Epidermal melanocyte (primary cell): ENCODE measurements at regions not wholly inside any gene's neighbourhood (a gene's known extent, or its start where the extent isn't known, plus 50 kb on each side); places are given as distances from the start of the nearest gene placed in this dataset.

Experiments
- DNase-seq: peaks from one replicate; pipeline ENCODE4 v3.0.0; 2011; ENCODE audit warnings: low spot score; ENCODE audit not compliant: insufficient read length

DNA sequence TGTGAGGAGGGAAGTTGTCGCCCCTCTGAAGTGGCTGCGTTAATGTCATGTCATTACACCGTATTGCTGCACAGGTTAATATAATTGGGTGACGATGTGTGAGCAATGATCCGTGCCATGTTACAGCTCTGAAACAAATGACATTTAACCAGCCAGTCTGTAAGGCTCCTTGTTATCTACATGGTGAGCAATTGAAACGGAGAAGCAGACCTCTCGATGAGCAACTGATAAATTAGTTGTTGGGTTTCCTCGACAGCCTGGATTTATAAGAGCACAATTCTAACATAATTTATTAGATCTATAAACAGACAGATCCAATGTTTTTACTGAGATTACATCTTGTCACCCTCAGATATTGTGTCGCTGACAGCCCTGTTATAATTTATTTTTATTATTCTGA lies 49.9 kb upstream of the MAFB start:
- no peak for DNase-seq

DNA sequence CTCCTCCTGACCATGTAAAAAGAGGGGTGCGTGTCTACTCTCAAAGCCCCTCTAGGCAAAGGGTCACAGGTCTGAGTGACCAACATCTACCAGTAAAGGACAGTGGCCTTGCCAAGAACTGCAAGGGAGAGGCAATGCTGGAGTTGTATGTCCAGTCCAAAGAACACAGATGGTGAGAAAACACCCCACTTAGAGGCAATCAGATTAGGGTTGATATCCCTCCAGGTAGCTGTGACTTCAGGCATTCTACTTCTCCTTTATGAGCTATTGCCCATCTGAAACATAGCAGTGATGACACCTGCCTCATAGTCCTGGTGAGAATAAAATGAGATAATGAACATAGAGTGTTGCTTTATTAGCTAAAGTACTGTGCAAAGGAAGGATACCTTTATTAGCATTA lies 50.8 kb upstream of the MAFB start:
- DNase-seq = no peak

DNA sequence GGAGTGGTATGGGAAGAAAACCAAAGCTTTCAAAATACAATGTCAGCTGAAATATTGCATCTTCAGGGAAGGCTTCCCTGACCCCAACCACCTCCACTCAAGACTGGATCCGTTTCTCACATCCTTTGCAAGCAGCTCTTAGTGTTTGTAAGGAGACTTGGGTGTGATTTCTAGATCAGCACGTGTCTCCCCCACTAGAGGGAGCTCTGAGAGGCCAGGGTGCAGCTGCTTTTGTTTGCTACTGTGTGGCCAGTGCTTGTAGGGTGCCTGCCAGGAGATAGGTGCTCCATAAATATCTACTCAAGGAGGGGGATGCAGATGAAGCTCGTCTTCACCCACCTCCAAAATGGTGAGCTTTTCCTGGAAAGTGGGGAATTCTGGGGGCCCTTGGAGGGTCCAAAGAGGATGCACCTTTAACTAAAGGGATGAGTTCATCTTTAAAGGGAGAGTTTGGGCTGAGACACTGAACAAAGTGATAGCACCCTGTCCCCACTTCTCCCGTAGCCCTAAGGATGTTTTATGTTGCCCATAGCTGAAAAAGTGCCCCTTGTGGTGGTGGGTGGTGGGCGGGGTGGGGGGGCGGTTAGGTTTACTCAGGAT lies 52.6 kb upstream of the MAFB start:
- no peak for DNase-seq

DNA sequence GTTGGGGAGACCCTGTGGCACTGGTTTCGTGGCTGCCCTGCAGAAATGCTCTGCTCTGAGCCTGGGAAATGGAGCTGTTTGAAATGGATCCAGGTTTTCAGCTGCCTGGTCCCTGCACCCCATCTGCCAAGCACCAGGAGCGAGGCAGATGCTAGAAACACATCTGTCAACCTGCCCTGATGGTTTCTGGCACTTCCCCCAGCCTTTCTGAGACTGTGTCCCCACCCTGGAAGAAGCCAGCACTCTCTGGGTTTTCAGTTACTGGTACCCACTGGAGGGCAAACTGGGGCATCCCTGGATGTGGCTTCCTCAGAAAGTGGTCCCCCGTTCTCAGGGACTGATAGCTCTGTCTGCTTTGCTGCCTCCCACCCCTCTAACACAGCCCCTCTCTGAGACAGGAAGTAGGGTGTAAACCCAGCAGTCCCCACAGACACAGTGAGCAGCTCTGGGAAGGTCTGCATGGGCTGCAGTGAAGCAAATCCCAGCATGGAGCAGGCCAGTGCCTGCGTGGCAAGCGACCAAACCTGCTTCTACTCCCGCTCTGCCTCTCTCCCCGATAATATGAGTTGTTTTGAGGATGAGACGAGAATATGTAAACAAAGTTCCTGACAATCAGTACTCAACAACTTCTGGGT lies 54.2 kb upstream of the MAFB start:
- no peak for DNase-seq

DNA sequence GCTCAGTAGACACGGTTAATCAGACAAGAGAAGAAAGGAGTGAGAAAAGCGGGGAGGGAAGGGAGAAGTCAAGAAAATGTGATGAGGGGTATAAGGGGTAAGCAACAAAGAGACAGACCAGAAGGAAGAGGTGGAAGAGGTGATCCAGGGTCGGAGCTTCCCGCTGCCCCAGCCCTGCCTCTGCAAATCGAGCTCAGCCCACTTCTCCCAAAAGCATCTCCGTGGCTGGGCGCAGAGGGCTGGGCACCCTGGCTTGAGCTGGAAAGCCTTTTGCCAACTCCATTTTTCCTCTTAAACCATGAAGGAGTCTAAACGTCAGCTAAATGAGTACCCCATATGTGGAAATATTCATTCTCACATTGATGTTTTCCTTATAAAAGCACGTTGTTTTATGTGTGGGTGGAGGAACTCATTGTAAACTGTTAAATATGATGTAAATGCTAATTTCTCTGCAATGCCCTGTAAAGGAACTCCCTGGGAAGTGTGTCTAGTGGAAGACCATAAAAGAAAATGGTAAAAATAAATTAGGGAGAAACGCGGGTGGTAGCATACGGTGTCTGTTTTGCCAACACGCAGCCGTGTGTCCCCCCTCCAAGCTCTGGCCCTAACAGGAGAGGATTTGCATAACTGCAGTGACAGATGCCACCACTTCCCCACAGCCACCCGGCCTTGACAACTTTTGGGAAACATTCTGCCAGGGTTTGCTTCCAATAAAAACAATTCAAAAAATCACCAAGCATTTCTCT lies 55.2 kb upstream of the MAFB start:
- no peak for DNase-seq

DNA sequence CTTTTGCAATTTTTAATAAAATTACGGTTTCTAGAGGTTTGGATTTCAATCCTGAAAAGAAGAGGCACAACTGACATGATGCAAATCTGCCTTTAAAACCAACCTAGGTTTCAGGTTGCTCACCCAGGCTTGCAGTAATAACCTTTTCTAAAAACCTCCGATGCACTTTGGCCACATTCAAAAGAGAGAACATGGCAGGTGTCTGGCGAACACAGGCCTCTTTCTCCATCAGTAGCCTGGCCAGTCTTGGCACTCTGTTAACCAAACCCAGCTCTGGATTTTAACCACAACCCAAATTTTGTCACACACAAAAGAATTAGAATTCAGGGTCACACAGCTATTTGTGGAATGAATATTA lies 55.8 kb upstream of the MAFB start:
- DNase-seq = no peak

DNA sequence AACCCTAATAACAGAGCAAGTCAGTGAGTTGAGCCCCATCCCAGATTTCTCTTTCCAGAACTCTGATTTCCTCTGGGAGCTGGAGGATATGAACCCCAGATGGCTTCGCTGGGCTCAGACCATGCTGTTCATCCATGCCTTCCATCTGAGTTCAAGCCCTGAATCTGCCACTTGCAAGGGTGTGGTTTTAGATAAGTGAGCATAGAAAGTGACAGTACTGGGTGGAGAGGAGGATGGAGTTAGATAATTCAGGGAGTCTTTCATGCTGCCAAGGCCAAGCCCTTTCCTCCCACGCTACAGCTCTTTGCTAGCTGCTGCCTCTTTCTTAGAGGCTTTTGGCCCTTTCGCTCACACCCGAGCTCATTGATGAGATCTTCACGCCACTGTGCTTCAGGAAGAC lies 57.2 kb upstream of the MAFB start:
- no peak for DNase-seq

DNA sequence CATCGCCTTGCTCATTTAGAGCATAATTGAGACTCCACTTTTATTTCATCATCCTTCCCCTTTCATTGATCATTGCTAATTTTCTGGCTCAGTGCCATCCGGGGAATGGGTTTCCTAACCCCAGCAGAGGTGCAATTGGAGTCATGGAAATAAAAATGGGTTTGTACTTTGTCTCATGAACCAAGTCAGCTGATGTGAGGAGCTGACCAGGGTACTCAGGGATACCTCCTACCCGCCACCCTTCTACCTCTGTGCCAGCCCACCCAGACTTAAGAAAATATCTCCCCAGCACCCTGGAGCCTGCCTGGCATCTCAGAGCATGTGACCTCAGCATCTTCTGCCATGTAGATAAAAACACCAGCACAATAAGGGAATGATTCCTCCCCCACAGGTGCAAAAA lies 59.1 kb upstream of the MAFB start:
- no peak for DNase-seq

DNA sequence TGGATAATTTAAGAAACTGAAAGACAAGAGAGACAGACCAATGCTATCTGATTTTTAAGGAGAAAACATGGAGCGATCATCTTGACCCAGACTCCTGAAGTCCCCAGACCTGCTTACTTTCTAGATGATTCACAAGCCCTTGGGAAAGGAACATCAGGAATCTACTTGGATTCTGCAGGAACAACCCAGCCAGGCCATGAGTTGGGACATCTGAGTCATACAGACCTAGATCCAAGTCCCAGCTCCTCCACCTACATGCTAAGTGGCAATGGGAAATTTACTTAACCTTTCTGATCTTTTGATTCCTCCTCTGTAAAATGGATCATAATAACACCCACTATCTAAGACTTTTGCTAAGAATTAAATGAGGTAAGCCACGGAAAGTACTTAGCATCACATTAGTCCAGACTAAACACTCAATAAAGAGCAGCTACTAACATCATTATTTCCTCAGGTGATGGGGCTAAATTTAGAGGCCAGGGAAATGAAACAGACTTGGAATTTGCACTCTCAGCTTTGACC lies 61.0 kb upstream of the MAFB start:
- DNase-seq = no peak

DNA sequence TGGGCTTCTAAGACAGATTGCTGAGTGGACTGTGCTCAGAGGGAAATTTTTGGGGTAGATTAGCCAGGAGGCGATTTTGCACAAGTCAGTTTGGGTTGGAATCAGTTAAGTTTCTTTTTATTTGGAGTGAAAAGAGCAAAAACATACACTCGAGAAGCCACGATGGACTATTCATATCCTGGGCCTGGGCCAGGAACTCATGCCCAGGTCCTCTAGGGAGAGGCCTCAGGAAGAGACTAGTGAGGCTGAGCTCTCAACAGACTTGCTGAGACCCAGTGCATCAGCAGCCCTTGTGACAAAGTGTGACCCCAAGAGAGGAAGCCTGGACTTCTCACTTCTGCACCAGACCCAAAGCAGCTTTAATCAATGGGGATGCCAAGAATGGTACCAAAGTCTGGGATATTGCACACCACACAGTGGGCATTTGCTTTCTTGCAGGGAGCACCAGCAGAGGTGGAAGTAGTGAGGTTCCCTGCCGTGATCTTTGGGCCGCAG lies 61.6 kb upstream of the MAFB start:
- no peak for DNase-seq

DNA sequence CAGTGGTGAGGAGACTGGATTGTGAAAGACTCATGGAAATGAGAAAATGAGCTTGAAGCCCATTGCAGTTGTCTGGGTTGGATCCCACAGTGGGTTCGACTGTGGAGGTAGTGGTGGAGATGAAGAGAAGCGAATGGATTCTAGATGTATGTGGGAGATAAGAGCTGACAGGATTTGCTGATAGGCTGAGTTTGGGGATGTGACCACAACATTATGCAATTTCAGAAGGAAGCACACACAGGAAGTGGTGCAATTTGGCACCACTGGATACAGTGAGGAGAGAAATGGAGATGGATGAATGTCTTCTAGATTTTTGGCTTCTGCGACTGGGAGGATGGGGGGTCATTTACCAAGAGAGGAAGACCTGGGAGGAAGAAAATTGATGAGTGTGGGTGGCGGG lies 64.4 kb upstream of the MAFB start:
- DNase-seq = no peak

DNA sequence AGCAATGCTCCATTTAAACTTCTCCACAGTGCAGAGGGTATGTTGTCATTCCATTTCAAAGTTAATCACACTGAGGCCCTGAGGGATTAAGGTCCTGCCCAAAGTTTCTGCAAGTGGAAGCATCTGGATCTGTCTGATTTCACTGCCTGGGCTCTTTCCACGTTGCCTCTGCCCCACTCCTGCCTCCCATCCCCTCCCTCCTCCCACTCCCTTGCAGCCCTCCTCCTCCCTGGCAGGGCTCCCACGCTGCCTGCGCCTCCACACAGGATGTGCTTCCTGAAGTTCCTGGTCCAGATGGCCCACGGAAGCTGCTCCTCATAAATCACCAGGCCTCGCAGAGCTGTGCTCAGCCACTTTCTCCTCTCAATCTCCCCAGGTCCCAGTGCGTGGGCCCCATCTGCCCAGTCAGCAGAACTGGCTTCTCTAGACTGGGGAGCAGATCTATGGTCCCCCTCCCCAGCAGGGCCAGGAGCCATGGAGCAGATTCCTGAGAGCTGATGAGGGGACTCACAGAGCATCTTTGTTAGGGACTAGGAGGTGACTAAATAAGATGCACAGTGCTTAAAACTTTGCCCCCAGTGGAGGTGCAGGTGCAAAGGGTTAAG lies 65.4 kb upstream of the MAFB start:
- DNase-seq = no peak

DNA sequence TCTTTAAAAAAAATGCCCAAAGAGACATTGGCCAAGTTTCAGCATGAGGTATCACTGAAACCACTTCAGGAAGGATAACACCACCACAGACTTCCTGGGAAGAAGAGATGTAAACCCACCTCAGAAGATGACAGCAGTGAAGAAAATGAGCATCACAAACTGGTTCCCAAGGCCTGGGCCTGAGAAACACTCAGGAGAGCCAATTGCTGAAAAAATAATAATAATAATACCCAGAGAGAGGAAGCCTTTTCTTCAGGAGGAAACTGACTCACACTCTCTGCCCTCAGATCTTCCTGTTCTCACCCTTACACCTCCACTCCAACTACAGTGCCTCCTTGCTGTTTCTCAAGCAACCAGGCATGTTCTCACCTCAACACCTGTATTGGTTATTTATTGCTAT lies 68.1 kb upstream of the MAFB start:
- no peak for DNase-seq

DNA sequence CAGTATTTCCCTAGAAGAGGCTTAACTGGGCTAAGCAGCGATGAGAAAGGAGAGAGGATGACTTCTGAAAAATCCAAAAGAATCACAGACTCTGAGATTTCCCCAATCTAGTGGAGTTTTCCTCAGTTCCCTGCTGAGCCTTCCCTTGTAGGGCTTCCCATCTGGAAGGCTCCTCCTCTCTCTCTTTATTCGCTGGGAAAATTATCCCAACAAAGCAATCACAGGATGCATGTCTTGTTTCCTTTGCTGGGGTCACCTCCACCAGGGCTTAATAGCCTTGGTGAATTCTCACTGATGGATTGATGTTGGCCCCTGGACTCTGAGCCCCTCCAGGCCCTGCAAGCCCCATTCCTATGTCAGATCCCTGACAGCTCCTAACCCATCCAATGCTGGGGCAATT lies 69.8 kb upstream of the MAFB start:
- DNase-seq = no peak

DNA sequence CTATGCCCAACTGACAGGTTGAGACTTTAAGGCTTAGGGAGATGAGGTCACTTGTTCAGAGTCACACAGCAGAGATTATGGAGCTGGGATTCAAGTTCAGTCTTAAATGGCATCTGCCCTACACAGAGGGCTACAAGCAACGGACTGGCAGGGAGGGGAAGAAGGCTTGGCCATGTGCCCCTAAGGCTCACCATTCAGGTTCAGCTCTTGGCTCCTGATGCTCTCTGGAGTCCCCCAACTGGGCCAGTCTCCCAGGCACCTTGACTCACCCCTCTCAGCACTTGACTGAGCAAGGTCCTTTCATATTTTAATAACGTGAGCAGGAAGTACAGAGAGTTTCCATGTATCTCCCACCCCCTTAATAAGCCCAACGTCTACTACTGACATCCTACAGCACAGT lies 71.4 kb upstream of the MAFB start:
- DNase-seq = no peak

DNA sequence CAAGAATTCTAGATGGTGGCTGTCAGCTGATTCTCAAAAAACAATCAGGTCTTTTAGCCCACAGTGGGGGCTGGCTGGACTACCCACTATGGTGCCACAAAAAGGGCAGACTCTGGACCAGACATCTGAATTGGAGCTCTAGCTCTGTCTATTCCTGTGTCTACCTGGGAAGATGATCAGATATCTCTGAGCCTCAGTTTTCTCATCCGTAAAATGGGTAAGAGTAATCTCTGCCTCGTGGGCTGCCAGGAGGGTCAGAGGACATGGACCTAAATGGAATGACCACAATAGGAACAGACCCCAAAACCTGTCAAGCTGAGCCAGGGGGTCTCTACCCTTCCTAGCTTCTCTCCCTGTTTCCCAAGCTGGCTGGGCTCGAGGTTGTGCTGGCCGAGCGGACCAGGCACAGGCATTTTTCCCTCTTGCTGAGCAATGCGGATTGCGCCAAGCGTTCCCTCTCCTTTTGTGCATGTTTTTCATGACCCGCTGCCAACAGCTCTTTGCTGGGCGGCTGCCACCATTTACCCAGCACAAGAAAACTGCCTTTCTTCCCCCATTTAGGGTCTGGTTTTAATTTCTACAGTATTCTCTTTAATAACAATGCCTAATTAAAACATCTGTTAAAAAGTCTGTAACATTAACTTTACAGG lies 74.7 kb upstream of the MAFB start:
- no peak for DNase-seq

DNA sequence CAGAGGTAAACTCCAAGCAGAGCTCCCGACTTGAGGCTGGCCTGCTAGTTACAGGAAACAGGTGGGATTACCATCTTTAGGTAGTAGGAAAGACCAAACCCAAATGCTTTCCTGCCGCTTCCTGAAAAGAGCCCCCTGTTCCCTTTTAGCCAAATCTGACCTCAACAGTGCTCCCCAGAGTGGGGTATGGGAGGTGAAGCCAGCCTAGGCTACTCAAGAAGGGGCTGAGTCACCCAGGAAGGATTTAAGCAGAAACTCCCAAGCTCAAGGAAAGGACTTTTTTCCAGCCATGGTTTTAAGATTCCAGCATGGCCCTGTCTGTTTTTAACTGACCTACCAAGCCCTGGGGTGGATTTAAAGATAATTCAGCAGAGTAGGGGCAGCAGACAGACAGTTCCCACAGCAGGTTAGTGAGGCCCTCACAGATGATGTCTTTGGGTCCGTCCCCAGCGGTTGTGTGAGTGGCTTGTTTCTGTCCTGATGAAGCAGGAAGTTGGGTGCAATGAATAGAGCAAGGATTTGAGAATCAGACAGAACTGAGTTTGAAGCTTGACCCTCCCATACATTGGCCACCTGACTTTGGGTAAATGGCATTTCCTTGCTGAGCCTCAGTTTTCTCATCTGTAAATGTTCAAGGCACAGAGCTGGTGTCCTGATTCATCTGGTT lies 76.9 kb upstream of the MAFB start:
- DNase-seq = no peak

DNA sequence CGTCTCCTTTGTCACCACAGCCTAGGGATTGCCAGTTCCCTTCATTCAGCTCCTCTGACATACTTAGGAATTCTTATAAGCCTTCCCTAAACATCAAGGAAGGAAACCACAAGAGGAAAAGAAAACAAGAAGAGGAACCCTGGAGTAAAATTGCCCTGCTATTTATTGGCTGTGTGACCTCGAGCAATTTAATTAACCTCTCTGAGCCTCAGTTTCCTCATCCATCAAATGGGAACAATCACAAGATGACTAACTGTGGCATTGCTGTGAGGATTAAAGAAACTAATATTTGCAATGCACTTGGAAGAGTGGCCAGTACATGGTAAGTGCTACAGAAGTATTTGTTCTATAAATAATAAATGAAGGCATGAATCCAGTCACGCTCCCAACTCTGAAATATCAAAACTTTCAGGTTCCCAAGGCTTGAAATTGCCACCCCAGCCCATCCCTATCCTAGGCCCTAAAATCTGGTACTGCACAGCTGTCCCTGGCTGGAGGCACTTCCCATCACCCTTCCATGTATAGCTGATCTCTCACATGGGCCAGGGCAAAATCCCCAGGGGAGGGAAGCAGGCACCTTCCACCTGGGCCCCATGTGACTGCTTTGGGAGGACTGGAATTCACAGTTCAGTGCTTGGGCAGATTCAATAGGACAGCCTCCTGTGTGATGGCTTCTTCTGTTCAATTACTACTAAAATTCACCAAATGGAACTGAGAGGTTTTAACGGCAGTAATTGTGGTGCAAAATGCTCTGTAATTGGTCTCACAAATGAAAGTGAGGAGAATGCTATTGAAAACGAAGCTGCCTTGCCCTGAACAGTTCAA lies 78.0 kb upstream of the MAFB start:
- no peak for DNase-seq

DNA sequence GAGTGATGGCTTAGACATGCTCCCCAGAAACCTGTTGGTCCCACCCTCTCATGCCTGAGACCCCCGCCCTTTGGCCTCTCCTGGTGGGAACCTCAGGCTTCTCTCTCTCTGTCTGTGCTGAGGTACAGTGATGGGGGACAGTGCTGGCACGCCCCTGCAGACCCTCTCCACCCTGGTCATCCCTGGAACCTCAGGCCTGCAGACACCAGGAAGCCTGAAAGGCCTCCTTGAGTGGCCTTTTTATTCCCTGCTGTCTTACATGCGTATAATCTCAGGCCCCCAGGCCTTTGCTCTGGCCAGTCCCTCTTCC lies 78.5 kb upstream of the MAFB start:
- DNase-seq = no peak

DNA sequence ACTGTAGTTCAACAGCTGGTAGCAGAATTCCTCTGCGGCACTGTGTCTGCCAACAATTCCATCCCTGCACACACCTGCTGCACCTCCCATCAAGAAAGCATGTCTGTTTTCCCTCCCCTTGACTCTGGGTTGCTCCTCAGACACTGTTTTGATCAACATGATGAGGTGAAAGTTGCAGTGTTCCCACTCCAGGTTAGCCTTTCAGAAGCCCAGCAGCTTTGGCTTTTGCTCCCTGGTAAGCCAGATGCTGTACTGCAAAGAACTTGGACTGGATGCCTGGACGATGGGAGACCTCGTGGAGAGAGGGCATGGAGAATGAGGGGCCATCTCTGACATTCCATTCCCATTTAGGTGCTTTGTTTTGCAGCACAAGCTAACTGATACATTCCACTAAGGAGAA lies 79.1 kb upstream of the MAFB start:
- no peak for DNase-seq
